Stimulated activated CD4-positive, alpha-beta T cell treated with anti-CD3 and anti-CD28 coated beads, Interleukin-12 subunit alpha, Interleukin-12 subunit beta, amount 100 ng/mL, for 48 hours (primary cell): ENCODE measurements at regions not wholly inside any gene's neighbourhood (a gene's known extent, or its start where the extent isn't known, plus 50 kb on each side); places are given as distances from the start of the nearest gene placed in this dataset.
"Not testable (repeated sequence)": the region's sequence is repeated elsewhere in the genome, so short reads cannot be mapped to it uniquely, and the experiment has no call there.

ENCODE experiments used
- DNase-seq, 3 donors: peaks; one replicate each; pipeline ENCODE4 v3.0.0-alpha.2; 2020; ENCODE audit warnings: low read depth in 2 of 3, low spot score in 1 of 3

DNA sequence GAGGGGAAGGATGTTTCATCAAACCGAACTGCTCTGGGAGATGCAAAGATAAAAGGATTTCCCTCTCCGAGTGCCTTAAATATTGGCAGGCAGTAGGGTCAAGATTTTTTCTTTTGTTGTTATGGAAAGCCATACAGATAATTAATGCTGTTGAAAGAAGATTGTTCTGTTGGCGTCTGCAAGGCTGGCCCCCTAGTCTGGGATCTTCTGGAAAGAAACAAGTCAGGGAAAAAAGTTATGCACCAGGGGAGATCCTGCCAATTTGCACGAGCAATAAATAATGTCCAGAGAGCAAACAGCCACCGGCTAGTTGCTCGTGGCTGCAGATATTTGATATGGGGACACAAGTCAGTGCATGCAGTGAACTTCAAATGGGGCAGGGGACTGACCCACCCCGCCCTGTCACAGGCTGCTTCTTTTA is 202.1 kb upstream of the MYL2 start:
- no peak for DNase-seq

DNA sequence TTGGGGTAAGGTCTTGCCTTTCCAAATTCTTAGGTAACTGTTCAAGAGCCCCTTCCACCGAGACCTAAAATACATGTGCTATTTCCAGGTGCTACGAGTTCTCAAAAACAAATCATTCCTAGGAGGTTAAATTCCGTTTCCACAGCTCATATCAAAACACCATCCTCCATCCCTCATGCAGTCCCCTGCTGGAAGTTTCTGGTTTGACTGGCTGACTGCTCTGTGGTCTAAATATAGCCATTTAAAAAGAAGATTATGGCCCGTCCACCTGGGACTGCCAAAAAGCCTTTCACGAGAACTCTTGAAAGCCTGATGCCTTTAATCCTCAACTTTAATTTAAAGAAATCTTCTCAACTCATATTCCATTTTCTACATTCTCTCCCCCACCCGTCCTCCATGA is 201.5 kb upstream of the MYL2 start:
- DNase-seq: no peak

- DNase-seq: no peak
These were observed 200.2 kb upstream of the MYL2 start for GRCh38 chr12:111120578-111120977.

GRCh38 chr12:111117017-111117416 is 196.6 kb upstream of the MYL2 start:
- no peak for DNase-seq

DNA sequence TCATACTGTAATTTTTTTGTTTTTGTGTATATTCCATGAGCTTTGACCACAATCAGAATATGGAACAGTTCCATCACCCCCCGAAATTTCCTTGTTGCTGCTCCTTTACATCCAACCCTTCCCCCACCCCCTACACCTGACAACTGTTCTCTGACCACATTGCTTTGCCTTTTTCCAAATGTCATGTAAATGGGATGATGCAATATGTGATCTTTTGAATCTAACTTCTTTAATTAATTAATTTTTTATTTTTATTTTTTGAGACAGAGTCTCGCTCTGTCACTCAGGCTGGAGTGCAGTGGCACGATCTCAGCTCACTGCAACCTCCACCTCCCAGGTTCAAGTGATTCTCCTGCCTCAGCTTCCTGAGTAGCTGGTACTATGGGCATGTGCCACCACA is 192.9 kb upstream of the MYL2 start:
- DNase-seq: not testable (repeated sequence)

- no peak for DNase-seq
These were observed 192.1 kb upstream of the MYL2 start for GRCh38 chr12:111112311-111113098.

DNA sequence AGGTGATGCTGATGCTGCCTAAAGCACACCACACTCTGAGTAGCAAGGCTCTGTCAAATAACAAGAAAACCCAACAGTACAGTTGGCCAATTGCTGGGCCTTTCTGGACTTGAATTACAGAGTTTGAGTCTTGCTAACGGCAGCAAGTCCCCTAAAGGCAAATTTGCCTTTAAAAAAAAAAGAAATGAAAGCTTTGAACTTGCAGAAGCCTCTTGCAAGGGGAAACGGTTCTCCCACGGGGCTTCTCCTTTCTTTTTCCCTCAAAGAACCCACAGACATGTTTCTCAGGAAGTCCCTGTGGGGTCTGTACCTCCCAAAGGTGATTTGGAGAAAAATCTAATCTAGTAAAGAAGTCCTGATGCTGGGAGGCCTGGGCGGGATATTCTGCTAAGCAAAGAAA is 191.3 kb upstream of the MYL2 start:
- no peak for DNase-seq

GRCh38 chr12:111110556-111110955 is 190.2 kb upstream of the MYL2 start:
- DNase-seq: no peak

GRCh38 chr12:111108726-111109125 is 188.3 kb upstream of the MYL2 start:
- no peak for DNase-seq

- DNase-seq: no peak
These were observed 187.2 kb upstream of the MYL2 start for GRCh38 chr12:111107392-111108178.

GRCh38 chr12:111105294-111105693 is 184.9 kb upstream of the MYL2 start:
- DNase-seq: no peak

DNA sequence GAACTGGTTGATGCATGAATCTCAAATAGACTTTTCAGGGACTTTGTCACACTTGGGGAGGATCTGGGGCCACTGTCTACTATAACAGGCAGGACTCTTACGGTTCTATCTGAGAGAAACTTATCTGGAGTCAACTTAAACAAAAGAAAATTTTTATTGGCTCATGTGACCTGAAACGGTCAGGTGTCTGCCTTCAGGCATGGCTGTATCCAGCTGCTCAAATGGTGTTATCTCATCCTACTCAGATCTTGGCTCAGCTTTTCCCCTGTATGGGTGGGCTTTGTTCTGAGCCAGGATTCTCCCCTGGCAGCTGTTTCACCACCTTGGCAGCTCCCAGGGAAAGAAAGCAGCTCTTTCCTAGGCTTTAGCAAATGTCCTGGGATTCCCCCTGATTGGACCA is 183.2 kb upstream of the MYL2 start:
- DNase-seq: no peak

GRCh38 chr12:111102102-111102739 is 181.8 kb upstream of the MYL2 start:
- no peak for DNase-seq

- DNase-seq: no peak
These were observed 180.6 kb upstream of the MYL2 start for GRCh38 chr12:111101003-111101402.

GRCh38 chr12:111100554-111100953 is 180.2 kb upstream of the MYL2 start:
- DNase-seq: no peak

DNA sequence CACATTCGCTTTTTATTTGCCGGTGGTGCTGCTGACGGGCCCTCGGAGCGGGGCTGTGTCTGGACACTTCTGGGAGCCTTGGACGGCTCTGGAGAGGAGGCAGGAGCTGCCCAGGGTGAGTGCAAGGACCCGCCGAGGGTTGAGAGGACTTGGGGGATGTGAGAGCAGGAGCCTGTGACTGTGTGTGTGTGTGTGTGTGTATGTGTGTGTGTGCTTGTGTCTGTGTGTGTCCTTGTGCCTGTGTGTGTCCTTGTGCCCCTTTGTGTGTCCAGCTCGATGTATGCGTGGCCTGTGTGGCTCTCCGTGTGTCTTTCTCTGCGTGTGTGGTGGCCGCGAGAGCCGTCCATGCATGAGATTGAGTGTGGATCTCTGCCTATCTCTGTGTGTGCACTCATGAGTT is 179.6 kb upstream of the MYL2 start:
- DNase-seq: no peak

DNA sequence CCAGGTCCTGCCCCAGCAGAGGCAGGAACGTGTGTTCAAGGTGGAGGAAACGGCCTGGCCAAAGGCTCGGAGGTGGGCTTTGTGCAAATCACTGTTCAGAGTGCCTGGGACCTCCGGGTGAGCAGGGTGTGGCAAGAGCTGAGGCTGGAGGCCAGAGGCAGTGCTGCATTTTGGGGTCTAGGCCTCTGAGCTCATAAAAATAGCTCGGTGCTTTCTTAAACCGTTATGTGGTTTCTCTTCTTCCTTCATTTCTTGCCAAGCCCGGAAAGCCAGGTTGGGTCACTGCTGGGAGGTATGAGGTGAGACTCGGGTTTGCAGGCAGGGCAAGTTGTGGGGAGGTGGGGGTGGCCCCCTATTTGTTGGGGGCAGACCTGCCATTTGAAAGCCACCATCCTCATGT is 178.8 kb upstream of the MYL2 start:
- no peak for DNase-seq

DNA sequence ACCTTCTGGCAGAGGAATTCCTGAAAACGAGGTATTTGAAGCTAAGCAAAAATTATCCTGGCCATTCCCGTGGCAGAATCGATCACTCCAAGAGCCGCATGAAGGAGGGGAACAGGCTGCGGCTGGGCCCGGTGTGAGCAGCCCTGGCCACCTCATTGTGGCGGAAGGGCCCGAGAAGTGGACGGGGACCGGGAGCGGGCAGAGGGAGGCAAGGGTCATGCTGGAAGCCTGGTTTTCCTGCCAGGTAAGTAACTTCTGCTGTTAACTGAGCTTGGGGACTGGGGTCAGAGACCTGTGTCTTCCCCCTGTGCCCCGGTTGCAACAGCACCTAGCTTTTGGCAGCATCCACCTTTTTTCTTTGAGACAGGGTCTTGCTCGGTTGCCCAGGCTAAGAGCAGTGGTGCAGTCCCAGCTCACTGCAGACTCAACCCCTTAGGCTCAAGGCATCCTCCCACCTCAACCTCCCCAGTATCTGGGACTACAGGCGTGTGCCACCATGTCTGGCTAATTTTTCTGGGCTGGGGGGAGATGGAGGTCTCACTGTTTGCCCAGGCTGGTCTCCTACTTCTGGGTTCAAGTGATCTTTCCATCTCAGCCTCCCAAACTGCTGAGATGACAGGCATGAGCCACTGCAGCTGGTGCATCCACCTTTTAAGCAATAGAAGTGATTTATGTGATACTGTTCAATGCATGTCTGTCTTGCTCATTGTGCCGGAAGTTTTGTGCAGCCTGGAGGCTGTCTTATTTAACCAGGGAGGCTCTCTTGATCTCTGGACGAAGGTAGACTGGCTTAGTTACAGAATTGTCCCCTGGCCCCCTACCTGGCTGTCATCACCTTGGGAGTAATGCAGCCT is 174.0 kb upstream of the MYL2 start:
- no peak for DNase-seq

GRCh38 chr12:111093428-111094142 is 173.2 kb upstream of the MYL2 start:
- no peak for DNase-seq

DNA sequence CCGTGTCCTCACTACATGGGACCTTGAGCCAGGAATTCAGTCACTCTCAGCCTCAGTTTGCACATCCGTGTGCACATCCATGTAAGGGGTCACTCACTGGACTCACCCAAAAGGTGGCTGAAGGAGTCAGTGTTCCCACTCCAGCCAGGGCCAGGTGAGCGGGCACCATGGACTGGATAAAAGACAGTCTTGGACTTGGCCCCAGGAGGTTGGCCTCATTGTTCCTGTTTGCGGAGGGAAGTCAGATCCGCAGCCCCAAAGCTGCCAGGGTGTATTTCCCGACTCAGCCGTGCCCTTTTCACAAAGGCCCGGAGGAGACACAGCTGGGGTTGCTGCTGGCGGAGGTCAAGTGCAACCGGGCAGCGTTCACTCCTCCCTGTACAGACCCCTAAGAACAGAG is 170.7 kb upstream of the MYL2 start:
- DNase-seq: no peak

DNA sequence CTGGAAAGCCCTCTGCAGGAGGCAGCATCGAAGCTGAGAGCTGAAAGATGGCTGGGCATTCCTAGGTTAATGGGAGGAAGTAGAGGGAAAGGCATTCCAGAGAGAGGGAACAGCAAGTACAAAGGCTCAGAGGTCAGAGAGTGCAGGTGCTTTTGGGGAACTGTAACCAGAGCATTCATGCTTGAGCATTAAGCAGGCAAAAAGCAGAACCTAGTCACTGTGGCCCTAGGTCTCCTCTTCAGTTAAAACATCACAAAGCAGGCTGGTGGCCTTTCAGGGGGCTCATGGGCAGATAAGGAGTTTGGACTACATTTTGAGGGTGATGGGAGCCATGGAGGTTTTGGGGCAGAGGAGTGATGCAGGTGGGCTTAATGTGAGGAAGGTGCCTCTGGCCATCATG is 169.2 kb upstream of the MYL2 start:
- DNase-seq: no peak
